HG02798 (cell line): ENCODE measurements at regions not wholly inside any gene's neighbourhood (a gene's known extent, or its start where the extent isn't known, plus 50 kb on each side); places are given as distances from the start of the nearest gene placed in this dataset.
A peak's percentile ranks its signal among the peaks of the same experiment; 100 is the strongest.

Experiments
- ATAC-seq: cut with Tn5 transposase; IDR thresholded peaks from one replicate; pipeline ENCODE4 v1.9.1; 2021; ENCODE audit warnings: mild to moderate bottlenecking; ENCODE audit not compliant: unreplicated experiment, poor library complexity

DNA sequence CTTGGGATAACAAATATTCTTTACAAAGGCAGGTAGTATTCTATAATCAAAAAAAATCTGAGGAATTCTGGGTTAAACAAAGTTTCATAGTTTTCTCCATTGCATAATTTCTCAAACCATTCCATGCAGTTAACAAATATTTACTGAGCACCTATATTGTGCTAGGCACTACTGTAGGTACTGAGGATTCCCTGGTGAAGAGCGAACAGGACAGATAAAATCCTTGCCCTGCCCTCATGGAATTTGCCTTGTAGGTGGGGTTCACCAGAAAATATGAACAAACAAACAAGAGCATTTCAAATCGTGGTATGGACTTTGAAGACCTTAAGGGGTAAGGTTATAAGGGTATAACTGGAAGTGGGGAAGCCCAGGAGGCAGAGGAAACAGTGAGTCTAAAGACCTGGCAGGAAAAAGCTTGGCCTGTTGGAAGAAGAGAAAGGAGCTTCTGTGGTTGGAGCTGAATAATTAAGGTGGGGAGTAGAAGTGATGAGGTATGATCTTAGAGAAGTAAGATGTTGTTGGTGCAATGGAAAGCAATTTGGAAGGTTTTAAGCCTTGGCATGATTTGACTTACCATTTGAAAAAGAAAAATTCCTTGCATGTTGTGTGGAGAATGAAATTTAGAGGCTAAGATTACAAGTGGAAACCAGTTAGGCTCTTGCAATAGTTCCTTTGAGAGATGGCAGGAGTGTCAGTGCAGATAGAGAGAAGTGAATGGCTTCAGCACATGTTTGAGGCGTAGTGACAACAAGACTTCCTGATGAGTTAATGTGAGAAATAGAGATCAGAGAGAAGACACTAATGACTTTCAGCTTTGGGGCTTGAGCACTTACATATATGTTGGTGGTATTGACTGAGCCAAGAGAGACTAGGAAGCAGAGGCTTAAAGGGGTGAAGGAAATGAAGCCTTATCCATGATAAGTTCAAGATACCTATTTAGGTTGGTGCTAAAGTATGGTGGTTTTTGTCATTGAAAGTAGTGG is 55.7 kb upstream of the PICALM start:
- peak; percentile 59 for ATAC-seq

DNA sequence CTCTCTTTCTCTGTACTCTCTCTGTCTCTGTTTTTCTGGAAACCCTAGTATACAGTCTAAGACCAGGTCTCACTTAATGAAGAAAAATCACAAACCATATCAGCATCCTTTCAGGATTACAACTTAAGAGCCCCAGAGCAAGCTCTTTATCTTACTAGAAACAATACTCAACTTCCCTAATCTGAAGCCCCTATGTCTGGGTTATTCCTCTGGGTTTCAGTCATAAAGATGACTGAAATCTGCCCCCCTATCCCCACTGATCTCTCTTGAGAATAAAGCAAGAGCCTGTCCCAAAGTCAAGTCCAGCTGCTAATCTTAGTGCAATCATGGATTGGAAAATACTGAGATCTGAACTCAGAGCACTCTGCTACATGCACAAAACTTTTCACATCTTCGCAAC is 53.9 kb upstream of the PICALM start:
- no peak for ATAC-seq

DNA sequence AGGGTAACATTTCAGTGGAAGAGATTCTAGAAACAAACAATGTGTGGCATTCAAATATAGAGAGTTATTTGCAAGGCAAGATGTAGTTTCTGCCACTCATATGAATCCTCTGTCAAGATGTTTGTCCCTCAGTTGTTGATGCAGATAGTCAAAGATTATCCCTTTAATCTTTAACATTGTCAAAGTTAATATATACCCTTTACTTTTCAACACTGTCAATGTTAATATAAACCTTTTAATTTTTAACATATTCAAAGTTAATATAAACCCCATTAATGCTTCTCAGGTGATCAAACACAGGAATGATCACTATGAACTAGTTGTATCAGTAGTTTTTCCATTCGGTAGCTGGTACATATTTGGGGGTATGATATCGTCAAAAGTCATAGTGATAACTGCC is 51.9 kb upstream of the PICALM start:
- no peak for ATAC-seq

DNA sequence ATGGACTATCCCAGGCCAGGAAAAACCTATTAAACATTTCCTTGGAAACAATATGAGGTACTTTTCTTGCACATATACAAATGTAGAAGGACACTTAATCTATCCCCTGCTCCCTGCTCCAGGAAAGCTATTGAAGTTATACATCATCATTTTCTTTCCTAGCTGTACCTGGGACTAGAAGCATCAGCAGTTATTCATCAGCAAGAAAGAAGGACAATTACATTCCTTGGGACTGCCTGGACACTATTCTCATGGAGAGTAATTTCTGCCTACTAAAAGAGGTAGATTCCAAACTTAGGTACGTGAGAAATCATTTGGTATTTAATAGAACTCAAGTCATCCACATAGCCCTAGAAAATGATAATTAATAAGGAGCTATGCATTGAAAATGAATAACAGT is 51.0 kb upstream of the PICALM start:
- ATAC-seq = no peak

DNA sequence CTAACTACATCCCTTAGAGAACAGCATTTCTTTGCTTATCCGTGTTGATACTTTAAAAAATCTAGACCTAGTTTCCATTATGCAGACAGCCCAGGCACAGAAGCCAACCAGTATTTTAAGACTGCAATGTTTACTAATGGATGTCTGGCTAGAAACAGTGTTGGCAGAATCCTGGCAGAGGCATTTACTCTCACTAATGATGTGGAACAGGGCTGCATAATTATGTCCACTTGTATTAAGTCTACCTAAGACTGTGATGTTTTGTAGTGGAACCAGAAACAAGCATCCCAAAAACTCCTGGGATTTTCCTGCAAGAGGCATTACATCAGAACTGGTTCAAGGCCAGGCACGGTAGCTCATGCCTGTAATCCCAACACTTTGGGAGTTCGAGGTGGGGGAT is 50.2 kb upstream of the PICALM start:
- ATAC-seq = no peak
